Hematopoietic multipotent progenitor cell treated with erythropoietin and hydrocortisone succinate and interleukin-3 and kit ligand, for 8 days (in vitro differentiated cells): ENCODE measurements at regions not wholly inside any gene's neighbourhood (a gene's known extent, or its start where the extent isn't known, plus 50 kb on each side); places are given as distances from the start of the nearest gene placed in this dataset.

ENCODE experiments used
- DNase-seq: peaks from one replicate; pipeline ENCODE4 v3.0.0-alpha.2; 2015

DNA sequence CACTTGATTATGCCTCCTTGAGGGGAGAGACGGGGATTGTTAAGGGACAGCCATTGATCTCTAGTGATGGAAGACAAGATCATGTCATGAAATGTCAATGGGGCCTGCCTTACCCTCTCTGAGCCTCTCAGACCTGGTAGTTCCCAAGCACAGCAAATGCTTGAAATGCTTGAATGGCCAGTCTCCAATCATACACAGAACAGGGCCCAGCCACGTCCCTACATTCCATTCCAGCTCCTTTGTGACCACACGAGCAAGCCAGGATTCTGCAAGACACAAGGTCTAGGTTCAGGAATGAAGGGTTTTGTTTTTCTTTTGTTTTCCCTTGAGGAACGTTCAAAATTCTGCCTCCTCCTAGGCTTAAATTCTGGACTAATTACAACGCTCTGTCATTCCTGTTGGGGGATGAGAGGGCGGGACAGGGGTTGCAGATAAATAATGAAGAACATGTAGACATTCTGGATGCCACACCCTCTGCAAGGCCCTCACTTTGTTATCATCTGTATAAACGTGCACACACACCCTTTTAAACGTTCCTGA lies 98.1 kb upstream of the YPEL5 start:
- DNase-seq: peak; percentile 3

DNA sequence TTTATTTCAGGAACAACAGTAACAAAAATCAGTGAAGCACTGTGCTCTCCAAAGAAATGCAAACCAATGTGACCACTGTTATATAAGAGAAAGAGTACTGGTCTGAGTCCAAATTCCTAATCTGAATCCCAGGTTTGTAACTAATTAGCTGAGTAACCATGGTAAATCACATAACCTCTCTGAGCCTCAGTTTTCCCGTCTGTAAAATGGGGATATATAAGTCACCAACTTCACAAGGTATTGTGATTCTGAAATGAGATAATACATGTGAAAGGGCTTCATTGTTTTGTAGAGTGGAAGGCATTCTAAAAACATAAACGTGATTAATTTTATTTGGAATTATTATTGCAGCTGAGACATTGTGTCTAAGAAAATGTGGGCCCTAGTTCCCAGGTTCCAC lies 91.3 kb upstream of the YPEL5 start:
- DNase-seq: no peak

DNA sequence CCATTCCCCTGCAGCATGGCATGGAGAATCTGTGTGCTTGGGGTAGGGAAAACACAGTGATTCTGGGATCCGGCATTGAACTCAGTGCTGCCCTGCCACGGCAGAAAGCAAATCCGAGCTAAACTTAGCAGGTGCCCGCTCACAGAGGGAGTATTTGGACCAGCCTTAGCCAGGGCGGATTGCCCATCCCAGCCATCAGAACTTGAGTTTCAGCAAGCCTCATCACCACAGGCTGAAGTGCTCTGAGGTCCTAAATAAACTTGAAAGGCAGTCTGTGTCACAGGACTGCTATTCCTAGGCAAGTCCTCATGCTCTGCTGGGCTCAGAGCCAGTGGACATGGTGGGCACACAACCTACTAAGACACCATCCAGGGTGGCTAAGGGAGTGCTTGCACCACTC lies 86.2 kb upstream of the YPEL5 start:
- no peak for DNase-seq

DNA sequence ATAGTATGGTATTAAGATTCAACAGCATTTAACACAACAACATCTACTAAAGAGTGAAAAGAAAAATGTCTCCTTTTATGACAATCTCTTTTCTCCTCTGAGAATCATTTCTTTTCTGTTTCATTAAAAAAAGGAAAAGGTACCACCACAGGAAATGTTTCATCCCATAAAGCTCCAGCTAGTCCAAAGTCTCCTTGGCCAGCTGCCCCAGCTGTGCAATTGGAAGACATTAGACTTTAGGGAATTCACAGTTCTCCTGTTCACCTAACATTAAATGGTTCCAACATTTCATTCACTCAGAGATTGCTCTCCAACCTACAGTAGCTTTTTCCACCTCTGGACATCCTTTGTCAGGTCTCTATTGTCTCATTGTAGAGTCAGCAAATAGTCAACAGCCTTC lies 78.7 kb upstream of the YPEL5 start:
- no peak for DNase-seq

DNA sequence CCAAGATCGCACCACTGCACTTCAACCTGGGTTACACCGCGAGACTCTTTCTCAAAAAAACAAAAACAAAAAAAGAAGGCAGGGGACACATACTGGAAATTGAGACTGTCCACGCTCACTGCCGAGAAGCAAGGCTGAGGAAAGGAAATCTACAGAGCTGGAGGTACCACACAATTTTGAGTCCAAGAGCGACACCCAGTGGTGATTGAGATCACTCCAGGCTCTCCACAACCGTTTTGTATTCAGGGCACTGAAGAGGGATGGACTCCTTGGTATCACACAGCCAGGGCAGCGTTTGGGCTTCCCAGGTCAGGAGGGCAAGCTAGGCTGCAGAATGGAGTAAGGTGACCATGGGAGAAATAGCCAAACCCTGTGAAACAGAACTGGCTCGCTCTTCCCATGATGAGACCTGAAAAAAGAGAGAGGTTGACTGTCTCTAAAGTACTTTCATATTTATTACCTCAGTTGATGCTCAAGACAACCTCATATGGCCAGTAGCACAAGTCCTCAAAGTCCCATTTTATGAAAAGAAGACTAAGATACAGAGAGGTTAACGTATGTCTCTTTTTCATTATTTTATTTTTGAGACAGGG lies 74.5 kb upstream of the YPEL5 start:
- DNase-seq: peak; percentile 77

GRCh38 chr2:30073523-30073922 lies 73.3 kb upstream of the YPEL5 start:
- DNase-seq: no peak

- no peak for DNase-seq
These were observed 72.8 kb upstream of the YPEL5 start for GRCh38 chr2:30074023-30074422.

- DNase-seq: no peak
These were observed 68.3 kb upstream of the YPEL5 start for GRCh38 chr2:30078521-30078920.

DNA sequence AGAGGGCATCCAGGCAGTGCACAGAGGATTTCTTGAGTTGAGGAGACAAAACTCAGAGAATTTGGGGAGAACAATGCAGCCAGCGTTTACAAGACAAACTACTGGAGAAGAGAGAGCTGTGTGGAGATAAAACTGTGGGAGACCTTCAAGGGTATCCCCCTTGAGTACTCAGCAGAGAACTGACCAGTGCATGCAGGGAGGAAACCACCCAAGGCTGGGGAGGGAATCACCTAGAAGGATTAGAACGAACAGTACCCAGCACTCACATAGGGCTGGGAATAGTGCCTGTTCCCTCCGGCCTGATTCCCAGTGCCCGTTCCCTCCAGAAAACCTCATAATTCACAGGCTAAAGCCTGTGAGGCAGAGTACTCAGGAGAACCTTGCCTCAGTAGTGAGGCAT lies 61.9 kb upstream of the YPEL5 start:
- no peak for DNase-seq

- no peak for DNase-seq
These were observed 57.6 kb upstream of the YPEL5 start for GRCh38 chr2:30089171-30089570.

GRCh38 chr2:30095402-30095801 lies 51.4 kb upstream of the YPEL5 start:
- no peak for DNase-seq

DNA sequence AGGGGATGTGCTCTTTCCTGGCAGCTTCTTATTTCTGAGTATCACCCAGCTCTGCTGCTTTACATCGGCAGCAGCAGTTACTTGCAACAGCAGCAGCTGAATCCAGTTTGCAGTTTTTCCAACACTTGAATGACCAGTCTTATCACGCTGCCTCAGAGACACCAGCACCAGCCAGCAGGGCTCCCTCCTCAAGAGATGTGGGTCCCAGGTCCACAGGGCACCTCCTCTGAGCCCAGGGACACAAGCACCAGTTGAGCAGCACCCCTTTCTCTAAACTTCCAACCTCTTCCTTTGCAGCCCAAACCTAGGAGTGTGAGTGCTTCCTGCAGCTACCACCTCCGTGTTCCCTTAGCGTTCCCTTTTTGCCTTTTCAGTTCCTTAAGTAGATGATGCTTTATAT lies 50.4 kb upstream of the YPEL5 start:
- no peak for DNase-seq
